H1 (cell line): ENCODE measurements at regions not wholly inside any gene's neighbourhood (a gene's known extent, or its start where the extent isn't known, plus 50 kb on each side); places are given as distances from the start of the nearest gene placed in this dataset.

Experiments used
- CBX5 ChIP-seq: fragments of 300-800, 300-1000 bp; sonication (generic); IDR thresholded peaks from 2 replicates; pipeline ENCODE4 v1.7.1; 2016; ENCODE audit warnings: antibody characterized with exemption, low read length, low read depth
- CBX8 ChIP-seq: fragments of 300-800, 300-1000 bp; sonication (generic); IDR thresholded peaks from 2 replicates; pipeline ENCODE4 v1.7.1; 2016; ENCODE audit warnings: low read depth, low read length, borderline replicate concordance
- CHD1 ChIP-seq: IDR thresholded peaks from 2 replicates; pipeline ENCODE4 v1.6.1; 2012; ENCODE audit warnings: low read depth, low read length, improper control_type of control experiment
- CHD7 ChIP-seq: fragments of 300-600 bp; sonication (generic); IDR thresholded peaks from 2 replicates; pipeline ENCODE4 v1.7.1; 2012; ENCODE audit warnings: low read length, moderate library complexity, mild to moderate bottlenecking, inconsistent platforms; ENCODE audit not compliant: insufficient replicate concordance
- FOSL1 ChIP-seq: IDR thresholded peaks from 2 replicates; pipeline ENCODE4 v1.6.1; 2011; ENCODE audit warnings: mild to moderate bottlenecking, low read depth, low read length, moderate library complexity; ENCODE audit not compliant: insufficient read depth
- GTF2F1 ChIP-seq: IDR thresholded peaks from 2 replicates; pipeline ENCODE4 v1.6.1; 2012; ENCODE audit warnings: low read depth, low read length, improper control_type of control experiment, borderline replicate concordance
- KDM5A ChIP-seq: fragments of 200-600 bp; IDR thresholded peaks from 2 replicates; pipeline ENCODE4 v1.7.1; 2012; ENCODE audit warnings: mild to moderate bottlenecking, low read length, inconsistent platforms, mixed read lengths
- MAFK ChIP-seq: IDR thresholded peaks from 2 replicates; pipeline ENCODE4 v1.6.1; 2012; ENCODE audit warnings: low read depth, mild to moderate bottlenecking, improper control_type of control experiment, low read length
- NANOG ChIP-seq: IDR thresholded peaks from 2 replicates; pipeline ENCODE4 v1.6.1; 2011; ENCODE audit warnings: low read length, low read depth, mild to moderate bottlenecking, inconsistent platforms; ENCODE audit not compliant: insufficient read depth, poor library complexity, severe bottlenecking
- RBBP5 ChIP-seq: IDR thresholded peaks from 2 replicates; pipeline ENCODE4 v1.7.1; 2012; ENCODE audit warnings: low read depth, mild to moderate bottlenecking, inconsistent platforms, low read length, moderate library complexity, borderline replicate concordance

- TF ChIP-seq CHD7 (no peak), RBBP5 (no peak), MAFK (no peak), GTF2F1 (no peak), KDM5A (no peak), CBX8 (no peak), CBX5 (no peak), CHD1 (no peak), NANOG (no peak), FOSL1 (no peak)
Observed at GRCh38 chr6:163667372-163668060, 253.0 kb downstream of the QKI start (continued).
